D721Med (cell line): ENCODE measurements at regions not wholly inside any gene's neighbourhood (a gene's known extent, or its start where the extent isn't known, plus 50 kb on each side); places are given as distances from the start of the nearest gene placed in this dataset.

Experiments
- DNase-seq: peaks from one replicate; pipeline ENCODE4 v3.0.0; 2011; ENCODE audit warnings: low spot score; ENCODE audit not compliant: insufficient read length
- FAIRE-seq: peaks from 2 replicates; lab custom pipeline; 2011; peaks lifted over from hg19 to GRCh38; lab: Jason Lieb, UNC
- TF ChIP-seq, protein P1 (sequence below): IDR thresholded peaks from 2 replicates; pipeline ENCODE4 v1.5.1; 2012; ENCODE audit warnings: mild to moderate bottlenecking, control low read depth; ENCODE audit not compliant: insufficient read depth; ENCODE audit errors: missing control alignments

GRCh38 chr5:116976767-116977166 lies 402.1 kb upstream of the SEMA6A start:
- TF ChIP-seq, protein P1, sequence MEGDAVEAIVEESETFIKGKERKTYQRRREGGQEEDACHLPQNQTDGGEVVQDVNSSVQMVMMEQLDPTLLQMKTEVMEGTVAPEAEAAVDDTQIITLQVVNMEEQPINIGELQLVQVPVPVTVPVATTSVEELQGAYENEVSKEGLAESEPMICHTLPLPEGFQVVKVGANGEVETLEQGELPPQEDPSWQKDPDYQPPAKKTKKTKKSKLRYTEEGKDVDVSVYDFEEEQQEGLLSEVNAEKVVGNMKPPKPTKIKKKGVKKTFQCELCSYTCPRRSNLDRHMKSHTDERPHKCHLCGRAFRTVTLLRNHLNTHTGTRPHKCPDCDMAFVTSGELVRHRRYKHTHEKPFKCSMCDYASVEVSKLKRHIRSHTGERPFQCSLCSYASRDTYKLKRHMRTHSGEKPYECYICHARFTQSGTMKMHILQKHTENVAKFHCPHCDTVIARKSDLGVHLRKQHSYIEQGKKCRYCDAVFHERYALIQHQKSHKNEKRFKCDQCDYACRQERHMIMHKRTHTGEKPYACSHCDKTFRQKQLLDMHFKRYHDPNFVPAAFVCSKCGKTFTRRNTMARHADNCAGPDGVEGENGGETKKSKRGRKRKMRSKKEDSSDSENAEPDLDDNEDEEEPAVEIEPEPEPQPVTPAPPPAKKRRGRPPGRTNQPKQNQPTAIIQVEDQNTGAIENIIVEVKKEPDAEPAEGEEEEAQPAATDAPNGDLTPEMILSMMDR: no peak
- FAIRE-seq (no peak), DNase-seq (no peak)

- no peak for FAIRE-seq
- TF ChIP-seq, protein P1: no peak
Measured at GRCh38 chr5:116971131-116971530, 396.5 kb upstream of the SEMA6A start.

DNA sequence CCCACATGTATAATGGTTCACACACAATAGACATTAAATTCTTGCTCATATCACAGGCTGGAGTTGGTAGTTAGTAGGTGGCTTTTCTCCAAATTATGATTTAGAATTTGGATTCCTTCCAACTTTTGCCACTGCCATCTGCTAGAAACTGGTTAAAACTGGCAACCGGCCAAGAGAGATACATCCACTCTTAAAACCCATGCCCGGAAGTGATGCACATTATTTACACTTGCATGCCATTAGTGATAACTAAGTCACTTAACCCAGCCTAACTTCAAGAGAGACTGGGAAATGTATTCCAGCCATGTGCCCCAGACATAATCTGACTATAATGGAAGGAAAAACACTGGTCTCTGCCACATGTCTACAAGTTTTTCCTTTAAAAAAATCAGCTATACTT lies 395.7 kb upstream of the SEMA6A start:
- no peak for FAIRE-seq
- TF ChIP-seq, protein P1: no peak
- DNase-seq: no peak

More at GRCh38 chr5:116971131-116971530, 396.5 kb upstream of the SEMA6A start:
- no peak for DNase-seq

DNA sequence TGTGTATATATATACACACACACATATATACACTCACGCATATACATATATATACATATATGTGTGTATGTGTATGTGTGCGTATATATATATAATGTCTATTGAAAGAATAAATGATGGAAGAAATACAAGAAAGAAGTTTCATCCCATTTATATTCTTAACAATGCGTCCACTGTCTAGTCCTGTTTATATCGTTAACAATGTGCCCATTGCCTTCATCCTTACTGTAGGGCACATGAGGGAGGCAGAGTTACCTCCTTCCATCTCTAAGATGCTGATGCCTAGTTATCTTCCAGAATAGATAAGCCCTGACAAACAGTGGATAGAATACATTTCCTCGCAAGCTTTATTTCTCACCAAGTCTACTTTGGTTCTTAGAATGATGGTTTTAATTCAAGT lies 389.8 kb upstream of the SEMA6A start:
- DNase-seq (no peak), FAIRE-seq (no peak)
- TF ChIP-seq, protein P1: no peak

- FAIRE-seq (no peak), DNase-seq (no peak)
- TF ChIP-seq, protein P1: no peak
Measured at GRCh38 chr5:116961021-116961420, 386.4 kb upstream of the SEMA6A start.

- FAIRE-seq (no peak), DNase-seq (no peak)
- TF ChIP-seq, protein P1: no peak
Measured at GRCh38 chr5:116959843-116960242, 385.2 kb upstream of the SEMA6A start.

DNA sequence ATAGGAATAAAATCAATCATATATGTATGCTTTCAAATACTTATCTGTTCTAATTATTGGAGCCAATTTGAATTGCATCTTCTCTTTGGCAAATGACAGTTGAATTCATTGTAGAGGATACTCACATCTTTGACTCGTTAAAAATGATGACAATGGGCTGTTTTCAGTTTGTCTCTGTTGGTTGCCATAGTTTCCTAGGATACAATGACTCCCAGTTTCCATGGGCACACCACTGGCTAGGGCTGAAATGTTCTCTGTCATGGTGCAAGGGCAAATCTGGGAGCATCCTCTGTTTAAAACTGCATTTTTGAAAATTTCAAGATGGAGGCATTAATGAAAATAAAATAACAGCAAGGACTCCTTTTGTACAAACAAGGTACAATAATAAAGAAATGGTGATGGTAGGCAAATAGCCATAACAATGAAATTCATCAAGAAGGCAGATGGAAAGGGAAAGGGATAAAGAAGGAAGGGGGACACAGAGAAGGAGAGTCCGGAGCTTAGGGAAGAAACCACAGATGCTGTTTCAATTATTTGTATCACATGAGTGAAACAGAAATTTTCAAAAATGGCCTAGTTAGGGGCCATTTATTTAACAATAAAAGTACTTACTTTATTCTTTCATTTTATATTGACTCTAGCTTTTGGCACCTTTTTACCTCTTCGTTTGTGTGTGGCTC lies 378.8 kb upstream of the SEMA6A start:
- DNase-seq (no peak), FAIRE-seq (no peak)
- TF ChIP-seq, protein P1: no peak
